ENCODE measurements at regions not wholly inside any gene's neighbourhood (a gene's known extent, or its start where the extent isn't known, plus 50 kb on each side); places are given as distances from the start of the nearest gene placed in this dataset.

- no peaks in the 10 kb centered on the region for H3K27me3 ChIP-seq (ENCODE audit: insufficient read depth, low read length)
- no peak overlapping the region for H2AFZ ChIP-seq (ENCODE audit: low read depth, low read length, poor library complexity, severe bottlenecking)
- DNase-seq (ENCODE audit: low read depth, low spot score) = no peak
- CTCF ChIA-PET = no interaction called here
- no peak for ATAC-seq
- no peaks in the 10 kb centered on the region for H3K79me2 ChIP-seq (ENCODE audit: insufficient read depth, low read length)
- H4K20me1 ChIP-seq (ENCODE audit: insufficient read depth) = no peaks in the 10 kb centered on the region
- no peaks in the 10 kb centered on the region for H3K9me3 ChIP-seq (ENCODE audit: control insufficient read depth in 1 of 2, insufficient read depth in 1 of 2, low read depth in 1 of 2, low read length in 2 of 2)
- no peaks in the 10 kb centered on the region for H3K9me2 ChIP-seq (ENCODE audit: insufficient read depth)
- intact Hi-C loops (cut with micrococcal nuclease) = no loop called here
- peaks cover 3 to 8% of the 10 kb centered on the region in 2 experiments; a peak in 2 of 4 replicates for H3K4me1 ChIP-seq (ENCODE audit: control insufficient read depth in 1 of 2, insufficient read depth in 2 of 2, low read length in 2 of 2)
- RAD21 ChIA-PET (ENCODE audit: low non-redundant PET in 1 of 2, low total read pairs in 2 of 2, uncharacterized antibody in 2 of 2, unreplicated experiment in 2 of 2) = no interaction called here
- no peaks in the 10 kb centered on the region for H3K36me3 ChIP-seq (ENCODE audit: control insufficient read depth in 1 of 2, insufficient read depth in 2 of 2, low read length in 2 of 2)
- BruUV-seq (replicated peaks) = no TSS peak
- no peak overlapping the region for H3K4me2 ChIP-seq (ENCODE audit: low read length)
- TF ChIP-seq YY1 (IDR thresholded peaks at IDR 0.05; ENCODE audit: extremely low read depth, insufficient replicate concordance, low read depth, low read length) (no peak), TCF7L2 (IDR thresholded peaks at IDR 0.05; ENCODE audit: borderline replicate concordance, extremely low read depth, insufficient read depth, insufficient read length) (no peak), FOSL1 (IDR thresholded peaks at IDR 0.05; ENCODE audit: low read depth) (no peak), REST (IDR thresholded peaks at IDR 0.05; ENCODE audit: low read depth) (no peak), CTCF (IDR thresholded peaks at IDR 0.05 in 2 of 3, conservative IDR thresholded peaks at IDR 0.05 in 1 of 3; ENCODE audit: borderline replicate concordance in 1 of 3, insufficient read depth in 1 of 3, low read depth in 2 of 3, low read length in 2 of 3) (no peak), POLR2A (IDR thresholded peaks at IDR 0.05; ENCODE audit: borderline replicate concordance, extremely low read depth, insufficient read depth, insufficient read length) (no peak), RAD21 (IDR thresholded peaks at IDR 0.05; ENCODE audit: low read depth) (no peak), CBX3 (IDR thresholded peaks at IDR 0.05; ENCODE audit: low read depth) (no peak)
- POLR2A ChIA-PET = no interaction called here
- H3K4me3 ChIP-seq (replicated peaks in 1 of 2; ENCODE audit: low read depth in 1 of 2, low read length in 2 of 2) = no peak overlapping the region
- no peak overlapping the region for H3K9ac ChIP-seq (ENCODE audit: low read length)
- H3K27ac ChIP-seq (ENCODE audit: low read depth, low read length) = no peak overlapping the region
These were observed 64.2 kb upstream of the FAM216B start for GRCh38 chr13:42717176-42717575.
